SK-MEL-5 (cell line): ENCODE measurements at regions not wholly inside any gene's neighbourhood (a gene's known extent, or its start where the extent isn't known, plus 50 kb on each side); places are given as distances from the start of the nearest gene placed in this dataset.
"Not testable (repeated sequence)": the region's sequence is repeated elsewhere in the genome, so short reads cannot be mapped to it uniquely, and the experiment has no call there.

Experiments used
- DNase-seq: peaks from one replicate; pipeline ENCODE4 v3.0.0-alpha.2; 2016; ENCODE audit warnings: low read depth, low spot score
- in situ Hi-C: cut with HindIII; loops from 2 replicates; pipeline ENCODE4 v1.10.0; 2016; ENCODE audit warnings: low sequenced_read_pairs, high pct_unique_total_duplicates, low pct_unique_long_range_greater_than_20kb

DNA sequence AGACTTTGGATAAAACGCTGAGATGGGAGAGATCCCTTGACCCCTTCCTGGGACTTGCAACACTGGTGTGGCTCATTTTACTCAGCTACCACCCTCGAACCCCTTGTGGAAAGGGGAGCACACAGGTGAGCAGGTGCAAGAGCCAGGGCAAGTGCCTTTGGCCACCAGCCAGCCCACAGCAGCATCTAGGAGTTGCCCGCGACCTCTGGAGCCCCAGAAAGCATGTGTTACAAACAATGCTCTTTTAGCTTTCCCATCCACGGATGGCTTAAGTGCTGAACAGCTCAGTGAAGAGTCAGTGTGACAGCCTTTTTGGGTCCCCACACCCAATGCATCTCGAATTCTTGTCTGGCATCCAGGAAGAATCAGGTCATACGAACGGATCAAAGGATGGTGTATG is 197.8 kb downstream of the MEMO1 start:
- no peak for DNase-seq
- in situ Hi-C loops, result no loop called here

GRCh38 chr2:31812051-31812798 is 198.6 kb downstream of the MEMO1 start:
- no peak for DNase-seq
- in situ Hi-C loops, result no loop called here

- in situ Hi-C loops, result no loop called here
Measured at GRCh38 chr2:31811482-31811881, 199.3 kb downstream of the MEMO1 start.

GRCh38 chr2:31810200-31810917 is 200.4 kb downstream of the MEMO1 start:
- in situ Hi-C loops, result no loop called here
- no peak for DNase-seq

More at GRCh38 chr2:31811482-31811881, 199.3 kb downstream of the MEMO1 start:
- no peak for DNase-seq

DNA sequence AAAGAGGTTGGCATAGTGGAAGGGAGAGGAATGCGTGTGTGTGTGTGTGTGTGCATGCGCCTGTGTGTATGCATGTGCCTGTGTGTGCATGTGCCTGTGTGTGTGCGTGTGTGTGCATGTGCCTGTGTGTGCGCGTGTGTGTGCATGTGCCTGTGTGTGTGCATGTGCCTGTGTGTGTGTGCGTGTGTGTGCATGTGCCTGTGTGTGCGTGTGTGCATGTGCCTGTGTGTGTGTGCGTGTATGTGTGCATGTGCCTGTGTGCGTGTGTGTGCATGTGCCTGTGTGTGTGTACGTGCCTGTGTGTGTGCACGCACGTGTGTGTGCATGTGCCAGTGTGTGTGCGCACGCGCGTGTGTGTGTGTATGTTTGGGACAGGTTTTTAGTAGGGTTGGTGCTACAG is 205.1 kb downstream of the MEMO1 start:
- in situ Hi-C loops, result no loop called here
- no peak for DNase-seq

DNA sequence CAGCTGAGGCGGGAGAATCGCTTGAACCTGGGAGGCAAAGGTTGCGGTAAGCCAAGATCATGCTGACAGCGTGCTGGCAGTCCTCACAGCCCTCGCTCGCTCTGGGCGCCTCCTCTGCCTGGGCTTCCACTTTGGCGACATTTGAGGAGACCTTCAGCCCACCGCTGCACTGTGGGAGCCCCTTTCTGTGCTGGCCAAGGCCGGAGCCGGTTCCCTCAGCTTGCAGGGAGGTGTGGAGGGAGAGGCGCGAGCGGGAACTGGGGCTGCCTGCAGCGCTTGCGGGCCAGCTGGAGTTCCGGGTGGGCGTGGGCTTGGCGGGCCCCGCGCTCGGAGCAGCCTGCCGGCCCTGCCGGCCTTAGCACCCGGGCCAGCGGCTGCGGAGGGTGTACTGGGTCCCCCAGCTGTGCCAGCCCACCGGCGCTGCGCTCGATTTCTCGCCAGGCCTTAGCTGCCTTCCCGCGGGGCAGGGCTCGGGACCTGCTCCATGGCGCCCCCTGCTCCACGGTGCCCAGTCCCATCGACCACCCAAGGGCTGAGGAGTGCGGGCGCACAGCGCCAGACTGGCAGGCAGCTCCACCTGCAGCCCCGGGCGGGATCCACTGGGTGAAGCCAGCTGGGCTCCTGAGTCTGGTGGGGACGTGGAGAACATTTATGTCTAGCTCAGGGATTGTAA is 207.2 kb downstream of the MEMO1 start:
- DNase-seq, in situ Hi-C loops: not testable (repeated sequence)

- in situ Hi-C loops, result no loop called here
- no peak for DNase-seq
Measured at GRCh38 chr2:31802711-31803110, 208.1 kb downstream of the MEMO1 start.

GRCh38 chr2:31799282-31799681 is 211.5 kb downstream of the MEMO1 start:
- DNase-seq, in situ Hi-C loops: not testable (repeated sequence)

GRCh38 chr2:31788273-31788672 is 207.5 kb upstream of the SRD5A2 start:
- in situ Hi-C loops, result no loop called here
- DNase-seq, result no peak

DNA sequence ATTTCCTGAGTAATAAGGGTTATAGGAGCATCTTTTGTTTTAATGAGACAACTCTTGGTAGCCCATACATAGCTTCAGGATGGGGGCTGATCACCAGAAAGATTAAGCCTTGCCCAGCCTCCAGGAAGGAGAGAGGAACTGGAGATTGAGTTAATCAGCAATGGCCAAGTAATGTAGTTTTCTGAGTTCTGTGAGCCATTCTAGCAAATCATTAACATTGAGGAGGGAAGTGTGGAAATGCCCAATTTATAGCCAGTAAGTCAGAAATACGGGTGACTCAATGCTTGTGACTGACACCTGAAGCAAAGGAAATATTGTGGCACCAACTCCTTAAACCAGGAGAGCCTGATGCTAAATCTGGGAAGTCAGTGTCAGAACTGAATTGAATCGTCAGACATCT is 205.1 kb upstream of the SRD5A2 start:
- DNase-seq, result no peak
- in situ Hi-C loops, result no loop called here

GRCh38 chr2:31784868-31785267 is 204.1 kb upstream of the SRD5A2 start:
- in situ Hi-C loops, result no loop called here
- DNase-seq, result no peak

DNA sequence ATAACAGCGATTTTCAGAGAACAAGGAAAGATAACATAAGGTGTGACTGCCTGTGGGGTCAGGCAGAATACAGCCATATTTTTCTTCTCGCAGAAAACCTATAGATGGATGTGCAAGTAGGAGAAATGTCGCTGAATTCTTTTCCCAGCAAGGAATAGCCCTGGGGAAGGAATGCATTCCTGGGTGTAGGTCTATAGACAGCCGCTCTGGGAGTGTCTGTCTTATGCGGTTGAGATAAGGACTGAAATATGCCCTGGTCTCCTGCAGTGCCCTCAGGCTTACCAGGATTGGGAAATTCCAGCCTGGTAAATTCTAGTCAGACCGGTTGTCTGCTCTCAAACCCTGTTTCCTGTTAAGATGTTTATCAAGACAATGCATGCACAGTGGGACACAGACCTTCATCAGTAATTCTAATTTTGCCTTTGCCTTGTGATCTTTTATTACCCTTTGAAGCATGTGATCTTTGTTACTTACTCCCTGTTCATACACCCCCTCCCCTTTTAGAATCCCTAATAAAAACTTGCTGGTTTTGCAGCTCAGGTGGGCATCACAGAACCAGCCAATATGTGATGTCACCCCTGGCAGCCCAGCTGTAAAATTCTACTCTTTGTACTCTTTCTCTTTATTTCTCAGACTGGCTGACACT is 202.8 kb upstream of the SRD5A2 start:
- in situ Hi-C loops, DNase-seq: not testable (repeated sequence)

GRCh38 chr2:31778153-31778552 is 197.4 kb upstream of the SRD5A2 start:
- in situ Hi-C loops, result no loop called here
- no peak for DNase-seq

- no peak for DNase-seq
- in situ Hi-C loops, result no loop called here
Measured at GRCh38 chr2:31770741-31771140, 190.0 kb upstream of the SRD5A2 start.

DNA sequence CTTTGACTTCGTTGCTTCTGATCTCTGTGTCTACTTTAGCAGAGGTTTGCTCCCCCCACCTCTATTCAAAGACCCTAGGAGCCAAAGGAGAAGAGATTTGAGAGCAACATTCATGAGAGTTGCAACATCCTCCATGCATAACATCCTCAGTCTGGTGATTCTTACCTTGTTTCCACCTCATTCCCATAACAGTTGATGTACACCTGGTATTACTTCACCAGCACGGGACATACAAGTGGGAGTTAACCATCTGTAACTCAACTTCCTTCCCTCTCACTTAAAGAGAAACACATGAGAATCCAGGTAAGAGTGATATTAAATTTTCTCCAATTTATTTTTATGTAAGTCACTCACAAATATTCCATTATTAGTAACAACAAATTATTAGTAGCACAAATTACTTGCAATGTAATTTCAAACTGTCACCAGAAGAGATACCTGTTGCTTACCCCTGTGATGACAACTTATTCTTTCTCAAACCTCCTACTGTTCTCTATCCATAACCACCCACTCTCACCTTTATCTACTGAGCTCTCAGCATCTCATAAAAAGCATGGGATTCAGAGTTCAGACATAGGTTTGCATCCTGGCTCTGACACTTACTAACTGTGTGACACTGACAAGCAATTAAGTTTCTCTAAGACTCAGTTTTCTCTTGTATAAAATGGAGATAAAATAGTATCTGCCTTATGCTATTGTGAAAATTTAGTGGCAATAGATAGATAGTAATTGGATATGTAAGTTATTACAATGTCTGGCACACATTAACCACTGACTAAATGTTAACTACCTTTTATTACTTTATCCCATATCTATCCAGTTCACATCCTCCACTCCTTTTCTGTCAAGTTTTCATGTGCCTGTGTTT is 184.6 kb upstream of the SRD5A2 start:
- in situ Hi-C loops, result no loop called here
- no peak for DNase-seq

- peak; percentile 5 for DNase-seq
- in situ Hi-C loops, result no loop called here
Measured at GRCh38 chr2:31764169-31764568, 183.4 kb upstream of the SRD5A2 start.

DNA sequence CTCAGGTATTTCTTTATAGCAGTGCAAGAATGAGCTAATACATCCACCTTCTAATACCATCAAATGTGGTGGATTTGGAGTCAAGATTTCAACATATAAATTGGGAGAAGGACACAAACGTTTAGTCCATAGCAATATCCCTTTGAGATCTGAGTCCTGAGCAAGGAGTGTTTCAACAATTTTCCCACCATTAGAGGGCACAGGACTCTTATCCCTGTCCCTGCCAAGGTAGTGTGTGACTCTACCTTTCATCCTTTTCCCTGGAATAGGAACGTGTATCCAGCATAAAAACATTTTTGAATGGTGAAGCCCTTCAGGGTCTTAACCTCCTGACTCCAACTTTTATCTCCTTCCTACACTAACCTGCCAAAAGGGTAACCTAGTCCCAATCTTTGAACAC is 181.3 kb upstream of the SRD5A2 start:
- peak; percentile 9 for DNase-seq
- in situ Hi-C loops, result no loop called here
